Gastroesophageal sphincter (tissue), 3 donors: ENCODE measurements at regions not wholly inside any gene's neighbourhood (a gene's known extent, or its start where the extent isn't known, plus 50 kb on each side); places are given as distances from the start of the nearest gene placed in this dataset.

Experiments used
- POLR2A ChIP-seq, 2 donors: fragments of 450-650 bp; IDR thresholded peaks; one replicate each; pipeline ENCODE4 v1.6.1; 2017; ENCODE audit warnings: antibody characterized with exemption in 2 of 2, mild to moderate bottlenecking in 2 of 2, moderate library complexity in 1 of 2
- TF ChIP-seq, protein P1 (sequence below), 4 experiments: fragments of 200-600 bp in 2 of 4; fragments of 450-650 bp in 2 of 4; sonication (generic) in 1 of 4; IDR thresholded peaks; one replicate each; pipeline ENCODE4 v1.5.1; 2017 to 2019; ENCODE audit warnings: antibody characterized with exemption in 4 of 4, mild to moderate bottlenecking in 2 of 4, moderate library complexity in 2 of 4

DNA sequence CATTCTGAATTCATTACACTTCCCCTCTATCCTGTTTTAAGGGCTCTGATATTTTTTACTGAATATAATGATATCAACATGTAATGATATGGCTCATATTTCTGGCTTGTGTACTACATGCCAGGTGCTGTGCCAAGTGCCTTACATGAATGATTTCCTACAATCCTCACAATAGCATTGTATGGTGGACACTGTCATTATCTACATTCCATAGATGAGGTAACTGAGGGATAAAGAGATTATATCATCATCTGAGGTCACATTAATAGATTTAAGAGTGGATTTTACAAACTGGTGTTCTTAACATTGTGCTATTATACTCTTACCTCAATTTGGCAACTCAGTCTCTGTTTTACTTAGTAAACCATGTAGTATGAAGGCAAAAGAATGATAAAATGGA, 502.0 kb downstream of the LIG4 start:
- TF ChIP-seq, protein P1, sequence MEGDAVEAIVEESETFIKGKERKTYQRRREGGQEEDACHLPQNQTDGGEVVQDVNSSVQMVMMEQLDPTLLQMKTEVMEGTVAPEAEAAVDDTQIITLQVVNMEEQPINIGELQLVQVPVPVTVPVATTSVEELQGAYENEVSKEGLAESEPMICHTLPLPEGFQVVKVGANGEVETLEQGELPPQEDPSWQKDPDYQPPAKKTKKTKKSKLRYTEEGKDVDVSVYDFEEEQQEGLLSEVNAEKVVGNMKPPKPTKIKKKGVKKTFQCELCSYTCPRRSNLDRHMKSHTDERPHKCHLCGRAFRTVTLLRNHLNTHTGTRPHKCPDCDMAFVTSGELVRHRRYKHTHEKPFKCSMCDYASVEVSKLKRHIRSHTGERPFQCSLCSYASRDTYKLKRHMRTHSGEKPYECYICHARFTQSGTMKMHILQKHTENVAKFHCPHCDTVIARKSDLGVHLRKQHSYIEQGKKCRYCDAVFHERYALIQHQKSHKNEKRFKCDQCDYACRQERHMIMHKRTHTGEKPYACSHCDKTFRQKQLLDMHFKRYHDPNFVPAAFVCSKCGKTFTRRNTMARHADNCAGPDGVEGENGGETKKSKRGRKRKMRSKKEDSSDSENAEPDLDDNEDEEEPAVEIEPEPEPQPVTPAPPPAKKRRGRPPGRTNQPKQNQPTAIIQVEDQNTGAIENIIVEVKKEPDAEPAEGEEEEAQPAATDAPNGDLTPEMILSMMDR (IDR thresholded peaks at IDR 0.05), result no peak
- TF ChIP-seq POLR2A (IDR thresholded peaks at IDR 0.05), result no peak
